WTC11 (cell line): ENCODE measurements at regions not wholly inside any gene's neighbourhood (a gene's known extent, or its start where the extent isn't known, plus 50 kb on each side); places are given as distances from the start of the nearest gene placed in this dataset.

ENCODE experiments used
- ATAC-seq: fragments of 200-7000 bp; cut with Tn5 transposase; 2 replicates; pipeline ENCODE4 v1.10.0; 2021; ENCODE audit warnings: mild to moderate bottlenecking, moderate library complexity
- CTCF ChIA-PET: fragments of 300-600 bp; sonication (Branson Sonifier 250); formaldehyde crosslinking; loops from one replicate; lab custom pipeline; 2021; ENCODE audit warnings: antibody characterized with exemption; lab: Charles Lee
- POLR2A ChIA-PET: fragments of 350-600 bp; sonication (Branson Sonifier 250); formaldehyde crosslinking; loops from one replicate; lab custom pipeline; 2021; ENCODE audit warnings: antibody characterized with exemption; lab: Charles Lee
- DNase-seq: peaks from one replicate; pipeline ENCODE4 v3.0.0; 2021; ENCODE audit warnings: low spot score
- H3K27ac Mint-ChIP-seq: 2 replicates; pipeline ENCODE4 v1.8.0; 2021; ENCODE audit warnings: mixed read lengths
- H3K27me3 Mint-ChIP-seq: 2 replicates; pipeline ENCODE4 v1.8.0; 2021; ENCODE audit warnings: low read depth, mild to moderate bottlenecking, moderate library complexity, mixed read lengths
- H3K36me3 Mint-ChIP-seq: 2 replicates; pipeline ENCODE4 v1.8.0; 2021; ENCODE audit warnings: mixed read lengths
- H3K4me1 Mint-ChIP-seq: 2 replicates; pipeline ENCODE4 v1.8.0; 2022; ENCODE audit warnings: mixed read lengths
- H3K4me3 Mint-ChIP-seq: 2 replicates; pipeline ENCODE4 v1.8.0; 2021; ENCODE audit warnings: mild to moderate bottlenecking, moderate library complexity, mixed read lengths
- H3K9me3 Mint-ChIP-seq: 2 replicates; pipeline ENCODE4 v1.8.0; 2021; ENCODE audit warnings: mixed read lengths
- ATF1 ChIP-seq: sonication (generic); formaldehyde crosslinking; IDR thresholded peaks from 2 replicates; pipeline ENCODE4 v1.8.1; 2023; ENCODE audit warnings: mild to moderate bottlenecking, moderate library complexity, missing genetic modification reagents
- CBFB ChIP-seq: sonication (generic); formaldehyde crosslinking; IDR thresholded peaks from 2 replicates; pipeline ENCODE4 v1.8.1; 2022; ENCODE audit warnings: mild to moderate bottlenecking, low read depth, missing genetic modification reagents
- ETV6 ChIP-seq: sonication (generic); formaldehyde crosslinking; IDR thresholded peaks from 2 replicates; pipeline ENCODE4 v1.8.1; 2022; ENCODE audit warnings: mild to moderate bottlenecking, missing genetic modification reagents
- GTF2I ChIP-seq: fragments of 250-450 bp; sonication (Bioruptor Pico); conservative IDR thresholded peaks from 2 replicates; pipeline ENCODE4 v1.4.0; 2021; ENCODE audit warnings: mild to moderate bottlenecking
- IRF2 ChIP-seq: sonication (generic); formaldehyde crosslinking; IDR thresholded peaks from 2 replicates; pipeline ENCODE4 v1.8.0; 2022; ENCODE audit warnings: low read depth, missing genetic modification reagents, borderline replicate concordance
- JAZF1 ChIP-seq: fragments of 250-450 bp; sonication (Bioruptor Pico); IDR thresholded peaks from 2 replicates; pipeline ENCODE4 v1.9.0; 2021; ENCODE audit warnings: moderate library complexity, mild to moderate bottlenecking, inconsistent platforms
- KAT7 ChIP-seq: sonication (generic); formaldehyde crosslinking; IDR thresholded peaks from 2 replicates; pipeline ENCODE4 v1.8.1; 2023; ENCODE audit warnings: missing genetic modification reagents, mild to moderate bottlenecking, borderline replicate concordance
- MAX ChIP-seq: sonication (generic); formaldehyde crosslinking; IDR thresholded peaks from 2 replicates; pipeline ENCODE4 v1.8.0; 2022; ENCODE audit warnings: mild to moderate bottlenecking, missing genetic modification reagents
- NR1H2 ChIP-seq: sonication (generic); formaldehyde crosslinking; IDR thresholded peaks from 2 replicates; pipeline ENCODE4 v1.9.0; 2021; ENCODE audit warnings: mild to moderate bottlenecking, moderate library complexity, missing genetic modification reagents
- PRDM15 ChIP-seq: sonication (generic); formaldehyde crosslinking; IDR thresholded peaks from 2 replicates; pipeline ENCODE4 v1.8.0; 2022; ENCODE audit warnings: missing genetic modification reagents
- SMAD3 ChIP-seq: sonication (generic); formaldehyde crosslinking; IDR thresholded peaks from 2 replicates; pipeline ENCODE4 v1.8.0; 2022; ENCODE audit warnings: missing genetic modification reagents, mild to moderate bottlenecking, borderline replicate concordance
- SMAD4 ChIP-seq: sonication (generic); formaldehyde crosslinking; IDR thresholded peaks from 2 replicates; pipeline ENCODE4 v1.8.0; 2022; ENCODE audit warnings: mild to moderate bottlenecking, missing genetic modification reagents
- USF2 ChIP-seq: sonication (generic); formaldehyde crosslinking; IDR thresholded peaks from 2 replicates; pipeline ENCODE4 v1.8.1; 2023; ENCODE audit warnings: mild to moderate bottlenecking, missing genetic modification reagents, moderate library complexity
- ZNF263 ChIP-seq: sonication (generic); formaldehyde crosslinking; IDR thresholded peaks from 2 replicates; pipeline ENCODE4 v1.8.1; 2022; ENCODE audit warnings: low read depth, mild to moderate bottlenecking, moderate library complexity, missing genetic modification reagents
- ZNF317 ChIP-seq: sonication (generic); formaldehyde crosslinking; IDR thresholded peaks from 2 replicates; pipeline ENCODE4 v1.8.1; 2023; ENCODE audit warnings: low read depth, mild to moderate bottlenecking, moderate library complexity, missing genetic modification reagents, borderline replicate concordance
- ZNF423 ChIP-seq: fragments of 250-450 bp; sonication (Bioruptor Pico); IDR thresholded peaks from 2 replicates; pipeline ENCODE4 v2.1.2; 2022; ENCODE audit warnings: mild to moderate bottlenecking, moderate library complexity
- TF ChIP-seq, protein P1 (sequence below): fragments of 250-450 bp; sonication (Bioruptor Pico); IDR thresholded peaks from 2 replicates; pipeline ENCODE4 v1.9.0; 2021; ENCODE audit warnings: mild to moderate bottlenecking
- TF ChIP-seq, protein P2 (sequence below): sonication (generic); formaldehyde crosslinking; IDR thresholded peaks from 2 replicates; pipeline ENCODE4 v1.8.1; 2022; ENCODE audit warnings: mild to moderate bottlenecking, moderate library complexity, missing genetic modification reagents
- TF ChIP-seq, protein P3 (sequence below): sonication (generic); formaldehyde crosslinking; IDR thresholded peaks from 2 replicates; pipeline ENCODE4 v1.8.1; 2023; ENCODE audit warnings: mild to moderate bottlenecking, missing genetic modification reagents
- TF ChIP-seq, protein P4 (sequence below): sonication (generic); formaldehyde crosslinking; conservative IDR thresholded peaks from 2 replicates; pipeline ENCODE4 v1.8.1; 2022; ENCODE audit warnings: mild to moderate bottlenecking, missing genetic modification reagents

DNA sequence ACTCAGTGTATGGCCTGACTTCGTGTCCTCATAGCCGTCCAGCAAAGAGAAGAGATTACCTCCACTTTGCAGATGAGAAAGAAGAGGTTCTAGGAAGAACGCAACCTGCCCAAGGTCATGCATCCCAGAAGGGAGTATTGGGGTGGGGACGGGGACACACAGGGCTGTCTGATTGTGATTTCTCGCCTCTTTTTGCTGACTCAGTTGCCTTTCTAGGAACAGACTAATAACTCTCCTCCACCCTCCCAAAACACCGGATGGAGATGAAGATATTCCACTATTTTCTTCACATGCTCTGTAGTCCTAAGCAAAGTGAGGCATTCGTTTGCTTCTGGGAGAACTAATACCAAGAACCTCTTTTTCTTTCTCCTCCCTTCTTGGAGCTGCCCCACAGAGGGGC is 529.3 kb downstream of the MIAT start:
- ChIA-PET CTCF (no interaction called here), POLR2A (no interaction called here)
- no peak overlapping the region for H3K27ac Mint-ChIP-seq
- H3K4me3 Mint-ChIP-seq, result no peak overlapping the region
- no peak for DNase-seq
- H3K27me3 Mint-ChIP-seq, result peaks cover 20% of the 10 kb centered on the region
- H3K4me1 Mint-ChIP-seq, result peaks cover 13% of the 10 kb centered on the region
- TF ChIP-seq, protein P1, sequence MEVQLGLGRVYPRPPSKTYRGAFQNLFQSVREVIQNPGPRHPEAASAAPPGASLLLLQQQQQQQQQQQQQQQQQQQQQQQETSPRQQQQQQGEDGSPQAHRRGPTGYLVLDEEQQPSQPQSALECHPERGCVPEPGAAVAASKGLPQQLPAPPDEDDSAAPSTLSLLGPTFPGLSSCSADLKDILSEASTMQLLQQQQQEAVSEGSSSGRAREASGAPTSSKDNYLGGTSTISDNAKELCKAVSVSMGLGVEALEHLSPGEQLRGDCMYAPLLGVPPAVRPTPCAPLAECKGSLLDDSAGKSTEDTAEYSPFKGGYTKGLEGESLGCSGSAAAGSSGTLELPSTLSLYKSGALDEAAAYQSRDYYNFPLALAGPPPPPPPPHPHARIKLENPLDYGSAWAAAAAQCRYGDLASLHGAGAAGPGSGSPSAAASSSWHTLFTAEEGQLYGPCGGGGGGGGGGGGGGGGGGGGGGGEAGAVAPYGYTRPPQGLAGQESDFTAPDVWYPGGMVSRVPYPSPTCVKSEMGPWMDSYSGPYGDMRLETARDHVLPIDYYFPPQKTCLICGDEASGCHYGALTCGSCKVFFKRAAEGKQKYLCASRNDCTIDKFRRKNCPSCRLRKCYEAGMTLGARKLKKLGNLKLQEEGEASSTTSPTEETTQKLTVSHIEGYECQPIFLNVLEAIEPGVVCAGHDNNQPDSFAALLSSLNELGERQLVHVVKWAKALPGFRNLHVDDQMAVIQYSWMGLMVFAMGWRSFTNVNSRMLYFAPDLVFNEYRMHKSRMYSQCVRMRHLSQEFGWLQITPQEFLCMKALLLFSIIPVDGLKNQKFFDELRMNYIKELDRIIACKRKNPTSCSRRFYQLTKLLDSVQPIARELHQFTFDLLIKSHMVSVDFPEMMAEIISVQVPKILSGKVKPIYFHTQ (CRISPR knock-in tag), result no peak
- TF ChIP-seq MAX (CRISPR knock-in tag) (no peak), JAZF1 (CRISPR knock-in tag) (no peak), SMAD4 (no peak), PRDM15 (CRISPR knock-in tag) (no peak), USF2 (CRISPR knock-in tag) (no peak), ZNF263 (no peak), NR1H2 (CRISPR knock-in tag) (no peak), GTF2I (CRISPR knock-in tag) (no peak), SMAD3 (CRISPR knock-in tag) (no peak), KAT7 (CRISPR knock-in tag) (no peak), ATF1 (CRISPR knock-in tag) (no peak), ETV6 (CRISPR knock-in tag) (no peak), ZNF423 (CRISPR knock-in tag) (no peak), ZNF317 (no peak), CBFB (CRISPR knock-in tag) (no peak), IRF2 (CRISPR knock-in tag) (no peak)
- TF ChIP-seq, protein P2, sequence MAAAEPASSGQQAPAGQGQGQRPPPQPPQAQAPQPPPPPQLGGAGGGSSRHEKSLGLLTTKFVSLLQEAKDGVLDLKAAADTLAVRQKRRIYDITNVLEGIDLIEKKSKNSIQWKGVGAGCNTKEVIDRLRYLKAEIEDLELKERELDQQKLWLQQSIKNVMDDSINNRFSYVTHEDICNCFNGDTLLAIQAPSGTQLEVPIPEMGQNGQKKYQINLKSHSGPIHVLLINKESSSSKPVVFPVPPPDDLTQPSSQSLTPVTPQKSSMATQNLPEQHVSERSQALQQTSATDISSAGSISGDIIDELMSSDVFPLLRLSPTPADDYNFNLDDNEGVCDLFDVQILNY (CRISPR knock-in tag), result no peak
- TF ChIP-seq, protein P3, sequence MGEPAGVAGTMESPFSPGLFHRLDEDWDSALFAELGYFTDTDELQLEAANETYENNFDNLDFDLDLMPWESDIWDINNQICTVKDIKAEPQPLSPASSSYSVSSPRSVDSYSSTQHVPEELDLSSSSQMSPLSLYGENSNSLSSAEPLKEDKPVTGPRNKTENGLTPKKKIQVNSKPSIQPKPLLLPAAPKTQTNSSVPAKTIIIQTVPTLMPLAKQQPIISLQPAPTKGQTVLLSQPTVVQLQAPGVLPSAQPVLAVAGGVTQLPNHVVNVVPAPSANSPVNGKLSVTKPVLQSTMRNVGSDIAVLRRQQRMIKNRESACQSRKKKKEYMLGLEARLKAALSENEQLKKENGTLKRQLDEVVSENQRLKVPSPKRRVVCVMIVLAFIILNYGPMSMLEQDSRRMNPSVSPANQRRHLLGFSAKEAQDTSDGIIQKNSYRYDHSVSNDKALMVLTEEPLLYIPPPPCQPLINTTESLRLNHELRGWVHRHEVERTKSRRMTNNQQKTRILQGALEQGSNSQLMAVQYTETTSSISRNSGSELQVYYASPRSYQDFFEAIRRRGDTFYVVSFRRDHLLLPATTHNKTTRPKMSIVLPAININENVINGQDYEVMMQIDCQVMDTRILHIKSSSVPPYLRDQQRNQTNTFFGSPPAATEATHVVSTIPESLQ, result no peak
- TF ChIP-seq, protein P4, sequence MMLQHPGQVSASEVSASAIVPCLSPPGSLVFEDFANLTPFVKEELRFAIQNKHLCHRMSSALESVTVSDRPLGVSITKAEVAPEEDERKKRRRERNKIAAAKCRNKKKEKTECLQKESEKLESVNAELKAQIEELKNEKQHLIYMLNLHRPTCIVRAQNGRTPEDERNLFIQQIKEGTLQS (CRISPR knock-in tag), result no peak
- peaks cover 12% of the 10 kb centered on the region for H3K36me3 Mint-ChIP-seq
- ATAC-seq, result no peak
- peaks cover 22% of the 10 kb centered on the region for H3K9me3 Mint-ChIP-seq
